ENCODE measurements at regions not wholly inside any gene's neighbourhood (a gene's known extent, or its start where the extent isn't known, plus 50 kb on each side); places are given as distances from the start of the nearest gene placed in this dataset.

DNA sequence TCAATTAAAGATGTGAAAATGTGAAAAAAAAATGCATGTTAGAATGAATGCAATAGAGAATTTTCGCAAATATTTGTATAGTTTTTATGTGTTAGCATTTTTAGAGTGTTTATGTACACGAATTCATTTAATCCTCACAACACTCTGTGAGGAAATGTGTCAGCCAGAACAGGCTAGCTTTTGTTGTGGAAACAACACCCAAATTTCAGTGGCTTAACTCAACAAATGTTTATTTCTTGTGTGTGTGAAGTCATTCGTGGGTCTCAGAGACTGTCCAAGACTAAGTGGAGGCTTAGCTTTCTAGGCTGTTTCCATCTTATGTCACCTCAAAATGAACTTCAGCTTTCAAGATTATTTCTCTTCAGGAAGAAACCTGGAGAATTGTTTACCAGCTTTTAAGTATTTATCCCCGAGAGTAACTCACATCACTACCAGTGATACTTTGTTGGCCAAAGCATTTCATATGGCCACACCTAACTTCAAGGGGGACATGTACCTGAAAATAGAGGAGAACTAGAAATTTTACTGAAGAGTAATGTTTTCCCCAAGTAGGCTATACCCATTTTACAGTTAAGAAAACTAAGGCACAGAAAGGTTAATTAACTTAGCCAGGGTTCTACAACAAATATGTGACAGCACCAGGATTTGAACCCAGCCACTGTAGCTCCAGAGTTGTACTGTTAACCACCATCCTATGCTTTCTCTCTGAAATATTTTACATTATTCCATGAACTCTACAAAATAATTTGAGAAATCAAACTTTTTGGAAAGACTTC lies 306.1 kb downstream of the QKI start:
- Mint-ChIP-seq H3K4me1 (peaks cover 0 to 9% of the 10 kb centered on the region in 2 experiments; a peak in 1 of 4 replicates), H3K9me3 (no peaks in the 10 kb centered on the region), H3K36me3 (ENCODE audit: insufficient read depth in 1 of 3, low read depth in 3 of 3) (no peaks in the 10 kb centered on the region), H3K27me3 (ENCODE audit: low read depth) (no peaks in the 10 kb centered on the region), H3K4me3 (no peak overlapping the region), H3K27ac (no peak overlapping the region)
- H3K23ac ChIP-seq (ENCODE audit: insufficient read length, low read depth, low read length): no peak overlapping the region
- H4K91ac ChIP-seq (ENCODE audit: insufficient read length, low read depth, low read length): no peak overlapping the region
- H3K18ac ChIP-seq (ENCODE audit: insufficient read length, low read depth, low read length): no peak overlapping the region
- no peaks in the 10 kb centered on the region for H3K23me2 ChIP-seq (ENCODE audit: insufficient read length, low read depth, low read length, poor library complexity, severe bottlenecking)
- H3K79me2 ChIP-seq (ENCODE audit: insufficient read depth, low read length): no peaks in the 10 kb centered on the region
- no peak overlapping the region for H3K4ac ChIP-seq (ENCODE audit: low read depth, low read length)
- no peak overlapping the region for H3T11ph ChIP-seq (ENCODE audit: low read length)
- no peak overlapping the region for H2AK5ac ChIP-seq (ENCODE audit: insufficient read length, low read length)
- no peak overlapping the region for H2BK15ac ChIP-seq (ENCODE audit: low read depth, low read length)
- no peaks in the 10 kb centered on the region for H3K4me1 ChIP-seq (ENCODE audit: insufficient read depth, low read length)
- WGBS (ENCODE audit: extremely low coverage, insufficient read length, low lambda C conversion rate): no CpG with 5 or more reads among the region's 4 CpGs
- no peaks in the 10 kb centered on the region for H3K79me1 ChIP-seq (ENCODE audit: insufficient read depth, low read depth, low read length, poor library complexity, severe bottlenecking)
- H2BK120ac ChIP-seq (ENCODE audit: low read depth, low read length, poor library complexity, severe bottlenecking): no peak overlapping the region
- no peak overlapping the region for H3K14ac ChIP-seq (ENCODE audit: insufficient read depth, low read length)
- no peak overlapping the region for H3K56ac ChIP-seq (ENCODE audit: insufficient read length, low read depth, low read length)
- no peak overlapping the region for H2BK5ac ChIP-seq (ENCODE audit: insufficient read length, low read length)
- H4K8ac ChIP-seq (replicated peaks; ENCODE audit: insufficient read length, low read depth, low read length): no peak overlapping the region
- H3K9me3 ChIP-seq (ENCODE audit: control insufficient read depth, low read depth, low read length): no peaks in the 10 kb centered on the region
- H4K5ac ChIP-seq (ENCODE audit: insufficient read length, low read depth, low read length): no peak overlapping the region
- H3K27ac ChIP-seq (ENCODE audit: insufficient read length, low read depth, low read length): no peak overlapping the region
- no peak overlapping the region for H2AFZ ChIP-seq (ENCODE audit: low read length)
- no peaks in the 10 kb centered on the region for H4K20me1 ChIP-seq (ENCODE audit: control insufficient read depth, insufficient read depth, insufficient read length)
- no peak overlapping the region for H2BK20ac ChIP-seq (ENCODE audit: low read depth, low read length, poor library complexity, severe bottlenecking)
- TF ChIP-seq, protein P1, sequence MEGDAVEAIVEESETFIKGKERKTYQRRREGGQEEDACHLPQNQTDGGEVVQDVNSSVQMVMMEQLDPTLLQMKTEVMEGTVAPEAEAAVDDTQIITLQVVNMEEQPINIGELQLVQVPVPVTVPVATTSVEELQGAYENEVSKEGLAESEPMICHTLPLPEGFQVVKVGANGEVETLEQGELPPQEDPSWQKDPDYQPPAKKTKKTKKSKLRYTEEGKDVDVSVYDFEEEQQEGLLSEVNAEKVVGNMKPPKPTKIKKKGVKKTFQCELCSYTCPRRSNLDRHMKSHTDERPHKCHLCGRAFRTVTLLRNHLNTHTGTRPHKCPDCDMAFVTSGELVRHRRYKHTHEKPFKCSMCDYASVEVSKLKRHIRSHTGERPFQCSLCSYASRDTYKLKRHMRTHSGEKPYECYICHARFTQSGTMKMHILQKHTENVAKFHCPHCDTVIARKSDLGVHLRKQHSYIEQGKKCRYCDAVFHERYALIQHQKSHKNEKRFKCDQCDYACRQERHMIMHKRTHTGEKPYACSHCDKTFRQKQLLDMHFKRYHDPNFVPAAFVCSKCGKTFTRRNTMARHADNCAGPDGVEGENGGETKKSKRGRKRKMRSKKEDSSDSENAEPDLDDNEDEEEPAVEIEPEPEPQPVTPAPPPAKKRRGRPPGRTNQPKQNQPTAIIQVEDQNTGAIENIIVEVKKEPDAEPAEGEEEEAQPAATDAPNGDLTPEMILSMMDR (conservative IDR thresholded peaks at IDR 0.05): no peak
- H2BK12ac ChIP-seq (ENCODE audit: insufficient read length, low read depth, low read length): no peak overlapping the region
- no peak overlapping the region for H3K4me2 ChIP-seq (ENCODE audit: insufficient read depth, insufficient read length, low read length)
- H3K9ac ChIP-seq (ENCODE audit: extremely low read depth, insufficient read length, low read length): no peak overlapping the region
- no peak for DNase-seq
- H3K27me3 ChIP-seq (ENCODE audit: insufficient read depth, low read length): no peaks in the 10 kb centered on the region

Data from H9 (cell line).